HK-2 (cell line): ENCODE measurements at regions not wholly inside any gene's neighbourhood (a gene's known extent, or its start where the extent isn't known, plus 50 kb on each side); places are given as distances from the start of the nearest gene placed in this dataset.

Source experiments
- DNase-seq: peaks from one replicate; pipeline ENCODE4 v3.0.0-alpha.2; 2018; ENCODE audit not compliant: unreplicated experiment

- no peak for DNase-seq
These were observed 893.9 kb downstream of the SUCLG1 start for GRCh38 chr2:83565181-83565580.

- DNase-seq: no peak
These were observed 897.5 kb downstream of the SUCLG1 start for GRCh38 chr2:83561592-83561991.

- no peak for DNase-seq
These were observed 922.5 kb downstream of the SUCLG1 start for GRCh38 chr2:83536556-83536955.

- no peak for DNase-seq
These were observed 924.7 kb downstream of the SUCLG1 start for GRCh38 chr2:83534416-83534815.

- no peak for DNase-seq
These were observed 927.8 kb downstream of the SUCLG1 start for GRCh38 chr2:83531206-83531826.

GRCh38 chr2:83528767-83529166, 930.3 kb downstream of the SUCLG1 start:
- no peak for DNase-seq

- DNase-seq: no peak
These were observed 936.1 kb downstream of the SUCLG1 start for GRCh38 chr2:83522891-83523493.

- no peak for DNase-seq
These were observed 941.2 kb downstream of the SUCLG1 start for GRCh38 chr2:83517727-83518368.

- DNase-seq: no peak
These were observed 942.6 kb downstream of the SUCLG1 start for GRCh38 chr2:83516503-83516902.

- no peak for DNase-seq
These were observed 971.6 kb downstream of the SUCLG1 start for GRCh38 chr2:83487451-83487850.

GRCh38 chr2:83481436-83481835, 977.6 kb downstream of the SUCLG1 start:
- DNase-seq: no peak

- no peak for DNase-seq
These were observed 981.0 kb downstream of the SUCLG1 start for GRCh38 chr2:83478037-83478436.

- DNase-seq: no peak
These were observed 983.7 kb downstream of the SUCLG1 start for GRCh38 chr2:83475371-83475770.

- no peak for DNase-seq
These were observed 987.4 kb downstream of the SUCLG1 start for GRCh38 chr2:83471655-83472054.

- DNase-seq: no peak
These were observed 988.2 kb downstream of the SUCLG1 start for GRCh38 chr2:83470928-83471327.

- no peak for DNase-seq
These were observed 994.6 kb downstream of the SUCLG1 start for GRCh38 chr2:83464444-83464843.

- DNase-seq: no peak
These were observed 996.2 kb downstream of the SUCLG1 start for GRCh38 chr2:83462881-83463280.

GRCh38 chr2:83461135-83461534, 997.9 kb downstream of the SUCLG1 start:
- no peak for DNase-seq

- DNase-seq: no peak
These were observed 999.6 kb downstream of the SUCLG1 start for GRCh38 chr2:83459456-83459855.

GRCh38 chr2:83435989-83436388, 1023.1 kb downstream of the SUCLG1 start:
- DNase-seq: no peak

GRCh38 chr2:83420993-83421392, 1038.1 kb downstream of the SUCLG1 start:
- DNase-seq: no peak

GRCh38 chr2:83394134-83394904, 1064.8 kb downstream of the SUCLG1 start:
- DNase-seq: no peak

- DNase-seq: no peak
These were observed 1070.3 kb downstream of the SUCLG1 start for GRCh38 chr2:83388804-83389203.
